Activated CD4-positive, CD25-positive, alpha-beta regulatory T cell treated with anti-CD3 and anti-CD28 coated beads, Interleukin-2, amount 50 U/mL, for 72 hours (primary cell): ENCODE measurements at regions not wholly inside any gene's neighbourhood (a gene's known extent, or its start where the extent isn't known, plus 50 kb on each side); places are given as distances from the start of the nearest gene placed in this dataset.
"Not testable (repeated sequence)": the region's sequence is repeated elsewhere in the genome, so short reads cannot be mapped to it uniquely, and the experiment has no call there.

Source experiments
- DNase-seq: peaks from one replicate; pipeline ENCODE4 v3.0.0; 2021

DNA sequence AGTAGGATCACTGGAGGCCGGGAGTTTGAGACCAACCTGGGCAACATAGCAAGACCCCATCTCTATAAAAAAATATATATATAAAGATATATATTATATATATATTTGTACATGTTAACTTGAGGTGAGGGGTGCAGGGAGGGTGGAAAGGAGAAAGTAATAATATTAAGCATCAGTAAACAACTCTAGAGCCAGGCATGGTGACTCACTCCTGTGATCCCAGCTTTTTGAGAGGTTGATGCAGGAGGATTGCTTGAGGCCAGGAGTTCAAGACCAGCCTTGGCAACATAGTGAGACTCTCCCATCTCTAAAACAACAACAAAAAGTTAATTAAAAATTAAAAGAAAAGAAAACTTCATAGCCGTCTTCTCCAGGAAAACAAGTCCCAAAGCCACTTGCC lies 61.7 kb upstream of the SMURF2 start:
- no peak for DNase-seq

DNA sequence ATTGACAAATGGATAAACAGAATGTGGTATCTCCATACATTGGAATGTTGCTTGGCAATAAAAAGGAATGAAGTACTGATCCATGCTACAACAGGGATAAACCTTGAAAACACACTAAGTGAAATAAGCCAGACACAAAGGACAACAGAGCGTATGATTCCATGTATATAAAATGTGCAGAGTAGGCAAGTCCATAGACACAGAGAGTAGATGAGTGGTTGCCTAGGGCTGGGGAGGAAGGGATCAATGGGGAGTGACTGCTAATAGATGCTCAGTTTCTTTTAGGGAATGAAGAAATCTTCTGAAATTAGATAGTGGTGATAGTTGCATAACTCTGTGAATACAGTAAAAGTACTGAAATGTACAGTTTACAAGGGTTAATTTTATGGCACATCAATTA lies 59.4 kb upstream of the SMURF2 start:
- not testable (repeated sequence) for DNase-seq

DNA sequence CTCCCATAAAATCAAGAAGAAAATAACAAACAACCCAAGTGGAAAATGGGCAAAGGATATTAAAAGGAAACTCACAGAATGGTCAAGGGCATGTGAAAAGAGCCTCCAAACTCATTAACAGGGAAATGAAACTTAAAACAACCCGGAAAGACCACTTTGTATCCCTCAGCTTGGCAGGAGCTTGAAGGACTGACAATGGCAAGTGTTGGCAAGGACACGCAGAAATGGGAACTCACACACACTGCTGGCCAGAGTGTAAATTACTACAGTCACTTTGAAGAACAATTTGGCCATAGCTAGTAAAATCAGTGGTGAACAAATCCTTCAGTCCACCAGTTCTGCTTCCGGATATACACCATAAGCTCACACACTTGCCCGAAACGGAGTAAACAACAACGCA lies 58.1 kb upstream of the SMURF2 start:
- DNase-seq = not testable (repeated sequence)

DNA sequence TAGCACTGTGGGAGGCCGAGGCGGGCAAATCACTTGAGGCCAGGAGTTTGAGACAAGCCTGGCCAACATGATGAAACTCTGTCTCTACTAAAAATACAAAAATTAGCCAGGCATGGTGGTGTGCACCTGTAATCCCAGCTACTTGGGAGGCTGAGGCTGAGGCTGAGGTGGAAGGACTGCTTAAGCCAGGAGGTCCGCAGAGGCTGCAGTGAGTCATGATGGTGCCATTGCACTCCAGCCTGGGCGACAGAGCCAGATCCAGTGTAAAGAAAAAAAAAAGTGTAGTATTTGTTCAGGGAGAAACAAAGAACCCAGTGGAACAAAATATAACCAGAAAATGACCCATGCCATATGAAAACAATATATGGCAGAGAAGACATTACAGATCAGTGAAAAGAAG lies 57.4 kb upstream of the SMURF2 start:
- not testable (repeated sequence) for DNase-seq

DNA sequence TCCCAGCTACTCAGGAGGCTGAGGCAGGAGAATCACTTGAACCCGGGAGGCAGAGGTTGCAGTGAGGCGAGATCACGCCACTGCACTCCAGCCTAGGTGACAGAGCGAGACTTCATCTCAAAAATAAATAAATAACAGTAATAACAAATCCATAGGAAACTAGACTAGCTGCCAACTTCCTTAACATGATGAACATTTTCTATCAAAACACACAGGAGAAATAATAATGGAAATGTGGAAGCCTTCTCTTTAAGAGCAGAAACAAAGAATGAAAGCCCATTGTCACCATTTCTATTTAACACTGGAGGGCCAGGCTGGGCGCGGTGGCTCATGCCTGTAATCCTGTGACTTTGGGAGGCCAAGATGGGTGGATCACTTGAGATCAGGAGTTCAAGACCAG lies 56.7 kb upstream of the SMURF2 start:
- not testable (repeated sequence) for DNase-seq

DNA sequence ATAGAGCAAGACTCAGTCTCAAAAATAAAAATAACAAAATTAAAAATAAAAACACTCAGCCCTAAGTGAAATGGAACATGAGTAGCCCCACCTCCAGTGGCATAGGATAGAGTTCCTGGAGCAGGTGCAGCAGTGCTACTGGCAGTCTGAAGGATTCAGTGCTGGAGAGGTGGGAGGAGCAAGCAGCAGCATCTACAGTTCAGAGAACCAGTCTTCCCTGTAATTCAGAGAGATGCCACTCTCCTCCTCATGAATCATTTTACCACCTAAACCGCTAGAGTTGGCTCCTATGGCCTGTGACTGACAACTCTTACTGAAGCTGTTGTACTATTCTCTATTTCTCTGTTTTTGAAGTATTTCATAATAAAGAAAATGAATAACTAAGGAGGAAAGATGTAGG lies 56.0 kb upstream of the SMURF2 start:
- no peak for DNase-seq

DNA sequence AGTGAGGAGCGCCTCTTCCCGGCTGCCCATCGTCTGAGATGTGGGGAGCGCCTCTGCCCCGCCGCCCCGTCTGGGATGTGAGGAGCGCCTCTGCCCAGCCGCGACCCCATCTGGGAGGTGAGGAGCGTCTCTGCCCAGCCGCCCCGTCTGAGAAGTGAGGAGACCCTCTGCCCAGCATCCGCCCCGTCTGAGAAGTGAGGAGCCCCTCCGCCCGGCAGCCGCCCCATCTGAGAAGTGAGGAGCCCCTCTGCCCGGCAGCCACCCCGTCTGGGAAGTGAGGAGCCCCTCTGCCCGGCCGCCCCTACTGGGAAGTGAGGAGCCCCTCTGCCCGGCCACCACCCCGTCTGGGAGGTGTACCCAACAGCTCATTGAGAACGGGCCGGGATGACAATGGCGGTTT lies 54.4 kb upstream of the SMURF2 start:
- not testable (repeated sequence) for DNase-seq

DNA sequence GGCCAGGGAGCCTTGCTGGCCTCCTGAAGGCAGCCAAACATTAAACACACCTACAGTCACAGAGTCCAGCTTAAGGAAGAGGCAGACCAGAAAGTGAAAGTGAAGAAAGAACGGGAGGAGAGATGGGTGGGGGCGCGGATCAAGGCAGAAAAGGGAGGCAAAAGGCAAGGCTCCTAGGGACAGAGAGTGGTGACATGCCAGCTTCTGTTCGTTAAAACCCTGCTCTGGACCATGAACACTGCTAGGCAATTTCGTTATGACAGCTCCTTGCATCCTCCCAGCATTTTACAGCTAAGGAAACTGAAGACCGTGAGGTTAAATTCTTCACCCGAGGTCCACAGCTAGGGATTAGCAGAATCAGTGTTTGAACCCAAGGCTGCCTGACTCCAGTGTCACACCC lies 51.7 kb upstream of the SMURF2 start:
- not testable (repeated sequence) for DNase-seq

DNA sequence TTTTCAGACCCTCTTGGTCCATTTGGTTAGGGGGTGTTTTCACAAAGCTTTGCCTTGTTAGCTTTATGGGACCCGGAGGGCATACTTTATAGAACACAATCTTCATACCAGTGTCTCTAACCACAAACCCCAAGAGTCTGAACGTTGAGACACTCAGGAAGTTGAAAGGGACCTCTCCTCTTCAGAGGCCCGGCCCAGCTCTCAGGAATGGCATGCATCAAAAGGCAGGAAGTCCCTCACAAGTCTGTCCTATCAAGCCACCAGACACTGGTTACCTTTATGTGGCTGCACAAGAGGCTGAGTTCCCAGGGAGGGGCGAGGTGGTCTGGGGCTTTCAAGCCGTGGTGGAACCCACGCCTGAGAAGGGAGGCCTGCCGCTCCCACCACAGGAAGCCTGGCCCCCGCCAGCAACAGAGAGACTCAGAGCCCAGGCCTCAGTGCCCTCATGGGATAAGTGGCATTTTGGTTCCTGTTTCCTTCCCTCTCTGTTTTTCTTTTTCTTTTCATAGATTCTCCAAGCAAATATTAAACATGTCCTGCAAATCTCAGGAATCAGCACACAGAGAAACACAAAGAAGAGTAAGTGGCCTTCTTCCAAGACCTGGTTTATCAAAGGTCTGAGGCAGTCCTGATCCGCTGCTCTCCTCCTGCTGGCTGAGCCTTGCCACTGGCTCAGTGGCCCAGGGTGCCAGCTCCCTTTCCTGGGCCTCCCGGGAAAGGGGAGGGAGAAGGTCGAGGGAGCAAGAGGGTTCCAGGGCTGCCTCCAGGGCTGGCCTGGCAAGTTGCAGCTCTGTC lies 50.6 kb upstream of the SMURF2 start:
- not testable (repeated sequence) for DNase-seq
